GDM1 (cell line): ENCODE measurements at regions not wholly inside any gene's neighbourhood (a gene's known extent, or its start where the extent isn't known, plus 50 kb on each side); places are given as distances from the start of the nearest gene placed in this dataset.
"Not testable (repeated sequence)": the region's sequence is repeated elsewhere in the genome, so short reads cannot be mapped to it uniquely, and the experiment has no call there.

Experiments used
- DNase-seq: peaks from one replicate; lab custom pipeline; 2025; lab: John Stamatoyannopoulos, UW

- no peak for DNase-seq
Measured at GRCh38 chr6:97677626-97678025, 394.6 kb upstream of the MMS22L start.

DNA sequence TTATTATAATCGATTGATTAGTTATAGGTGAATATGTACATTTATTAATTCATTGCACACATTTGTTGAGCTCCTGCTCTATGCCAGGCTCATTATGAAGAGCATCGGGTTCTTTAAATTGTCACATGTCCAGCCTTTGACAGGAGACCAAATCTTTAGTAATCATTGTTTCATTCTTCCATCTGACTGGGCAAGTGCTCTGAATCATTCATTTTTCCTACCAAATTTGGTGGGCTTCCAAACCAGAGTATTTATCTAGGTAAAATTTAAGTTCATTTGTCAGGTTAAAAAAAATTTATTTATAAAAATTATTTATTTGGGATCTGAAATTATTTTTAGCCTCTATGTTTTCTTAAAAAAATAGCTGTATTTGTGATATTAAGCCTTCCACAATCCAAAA lies 404.9 kb upstream of the MMS22L start:
- DNase-seq, result no peak

DNA sequence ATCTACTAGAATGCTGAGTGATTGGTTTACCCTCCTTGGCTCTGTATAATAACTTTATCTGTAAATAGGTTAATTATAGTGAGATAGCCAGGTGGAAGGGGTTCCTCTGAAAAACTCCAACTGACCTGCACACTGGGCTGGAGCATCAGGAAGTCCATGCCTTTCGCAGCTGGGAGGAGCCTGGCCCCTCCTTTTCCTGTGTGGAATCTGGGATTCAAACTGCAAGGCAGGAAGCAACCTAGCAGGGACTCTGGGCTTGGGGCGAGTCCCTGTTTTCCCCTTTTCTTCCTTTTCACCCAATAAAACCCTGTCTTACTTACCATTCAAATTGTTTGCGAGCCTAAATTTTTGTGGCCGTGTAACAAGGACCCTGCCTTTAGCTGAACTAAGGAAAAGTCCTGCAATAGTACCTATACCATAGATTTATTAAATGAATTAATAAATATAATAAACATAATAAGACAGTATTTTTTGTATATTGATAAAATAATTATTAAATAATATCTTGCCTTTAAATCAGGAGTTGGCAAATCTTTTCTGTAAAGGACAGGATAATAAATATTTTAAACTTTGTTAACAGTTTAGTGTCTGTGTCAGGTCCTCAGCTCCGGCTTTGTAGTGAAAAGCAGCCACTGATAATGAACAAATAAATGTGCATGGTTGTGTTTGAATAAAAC lies 406.2 kb upstream of the MMS22L start:
- no peak for DNase-seq

DNA sequence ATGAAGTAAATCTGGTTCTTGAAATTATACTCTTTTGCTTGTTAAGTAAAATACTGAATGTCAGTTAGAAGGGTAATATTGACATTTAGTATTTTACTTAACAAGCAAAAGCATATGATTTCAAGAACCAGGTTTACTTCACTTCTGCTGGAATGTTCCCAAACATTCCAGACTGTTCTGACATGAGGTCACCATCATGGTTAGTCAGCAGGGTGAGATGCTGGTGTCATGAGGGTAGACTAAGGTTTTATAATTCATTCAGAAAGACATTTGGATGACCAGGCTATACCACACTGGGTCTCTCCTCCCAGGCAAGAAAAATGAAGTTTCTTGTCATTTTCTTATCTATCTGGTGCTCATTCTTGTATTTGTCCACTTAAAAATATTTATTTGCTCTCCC lies 414.4 kb upstream of the MMS22L start:
- no peak for DNase-seq

DNA sequence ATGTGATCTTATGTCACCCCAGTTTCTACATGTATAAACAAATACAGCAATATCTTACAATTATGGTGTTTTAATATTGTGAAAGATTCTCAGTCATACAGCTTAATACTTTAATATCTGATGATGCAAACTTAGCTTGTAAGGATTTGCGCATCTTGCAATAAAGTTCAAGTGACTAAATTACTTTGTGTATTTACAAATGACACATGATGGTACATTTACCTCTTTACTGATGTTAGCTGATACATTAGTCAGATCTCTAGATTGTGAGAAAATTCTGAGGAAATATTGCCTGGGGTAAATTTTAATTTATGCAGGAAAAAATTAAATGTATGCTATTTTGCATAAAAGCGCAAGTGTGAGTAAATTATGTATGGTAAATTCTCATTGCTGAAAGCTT lies 418.8 kb upstream of the MMS22L start:
- no peak for DNase-seq

GRCh38 chr6:97702248-97702647 lies 419.2 kb upstream of the MMS22L start:
- DNase-seq, result no peak

DNA sequence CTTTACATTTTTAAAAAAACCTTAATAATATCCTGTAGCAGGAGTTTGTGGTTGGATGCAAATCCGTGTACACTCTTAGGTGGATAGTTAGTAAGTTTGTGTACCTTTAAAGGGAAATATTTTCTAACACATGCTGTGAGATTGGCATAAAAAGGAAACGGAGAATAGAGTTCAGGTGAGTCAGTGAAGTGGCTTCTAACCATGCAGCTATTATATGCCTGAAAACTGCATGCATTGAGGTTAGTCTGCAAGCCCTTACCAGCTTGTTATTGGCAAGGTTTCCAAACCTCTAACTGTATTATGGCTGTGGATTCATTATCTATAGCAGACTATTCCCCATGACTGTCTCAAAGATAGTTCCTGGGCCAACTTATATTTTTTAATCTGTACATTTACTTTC lies 420.6 kb upstream of the MMS22L start:
- DNase-seq, result no peak

- DNase-seq, result no peak
Measured at GRCh38 chr6:97705568-97705967, 422.6 kb upstream of the MMS22L start.

GRCh38 chr6:97712751-97713150 lies 429.7 kb upstream of the MMS22L start:
- DNase-seq, result no peak

GRCh38 chr6:97714772-97715171 lies 431.8 kb upstream of the MMS22L start:
- DNase-seq, result no peak

DNA sequence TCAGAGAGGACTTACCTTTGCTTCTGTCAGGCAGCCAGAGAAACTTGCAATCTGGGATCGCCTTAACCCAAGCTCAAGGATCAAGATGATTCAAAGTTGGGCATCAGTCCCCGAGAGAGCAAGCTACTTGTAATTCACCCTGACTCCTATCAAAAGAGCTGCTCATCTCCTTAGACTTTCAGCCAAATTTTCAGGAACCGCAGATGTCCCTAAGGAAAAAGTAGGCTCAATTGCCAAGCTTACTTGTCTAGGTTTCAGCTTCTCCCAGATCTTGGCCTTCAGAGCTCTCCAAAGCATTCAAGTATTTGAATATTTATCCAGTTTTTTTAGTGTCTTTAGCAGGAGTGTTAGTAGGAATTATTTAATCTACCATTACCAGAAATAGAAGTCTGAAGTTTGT lies 434.1 kb upstream of the MMS22L start:
- no peak for DNase-seq

DNA sequence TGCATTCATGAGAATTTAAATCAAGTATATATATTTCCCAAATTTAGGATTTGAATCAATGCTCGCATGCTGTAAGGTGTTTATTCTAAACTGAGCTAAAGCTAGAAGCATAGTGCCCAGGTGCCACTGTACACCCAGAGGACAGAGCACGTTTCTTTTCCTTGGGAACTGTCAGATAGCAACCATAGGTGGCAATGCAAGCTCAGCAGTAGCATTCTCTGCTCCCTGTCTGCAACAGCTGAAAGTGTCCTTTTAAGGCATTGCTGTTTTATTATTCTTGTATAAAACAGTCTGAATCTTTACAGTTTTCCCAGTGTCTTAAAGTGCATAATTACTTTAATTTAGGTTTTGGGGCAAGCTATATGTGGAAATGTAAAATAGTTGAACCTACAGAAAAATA lies 443.4 kb upstream of the MMS22L start:
- no peak for DNase-seq

DNA sequence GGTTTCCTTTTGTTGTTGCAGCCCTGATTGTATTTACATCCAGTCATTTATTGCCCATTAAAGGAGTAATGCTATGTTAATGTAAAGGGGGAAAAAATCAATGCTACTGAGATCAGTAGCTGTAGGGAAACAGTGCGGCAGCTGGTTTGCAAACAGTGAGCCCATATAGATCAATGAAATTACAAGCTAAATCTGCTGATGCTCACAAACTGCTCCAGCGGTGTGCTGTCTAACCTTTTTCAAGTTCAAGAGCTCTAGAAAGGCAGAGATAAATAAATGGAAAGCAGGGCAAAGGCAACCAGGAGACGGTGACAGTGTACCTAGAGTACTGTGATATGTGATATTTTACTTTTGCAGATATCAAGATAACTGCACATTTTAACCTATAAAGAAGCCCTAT lies 449.0 kb upstream of the MMS22L start:
- DNase-seq, result no peak

GRCh38 chr6:97757575-97757974 lies 474.6 kb upstream of the MMS22L start:
- DNase-seq, result no peak

DNA sequence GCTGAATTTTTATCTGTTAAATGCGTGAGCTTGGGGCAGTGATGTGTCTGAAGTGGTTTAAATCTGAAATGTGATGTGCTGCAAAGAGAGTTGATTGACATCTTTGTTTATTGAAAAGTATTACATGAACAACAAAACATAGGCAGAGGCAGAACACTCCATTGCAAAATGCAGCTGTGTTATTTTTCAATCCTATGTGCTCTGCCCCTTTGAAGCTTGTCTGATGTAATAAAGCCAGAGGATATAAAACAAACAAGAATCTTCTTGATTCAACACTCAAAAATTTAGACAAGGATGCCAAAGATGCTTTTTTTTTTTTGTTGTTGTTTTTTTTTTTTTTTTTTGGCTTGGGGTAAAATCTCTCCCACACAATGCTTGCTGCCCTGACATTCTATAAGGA lies 482.4 kb upstream of the MMS22L start:
- DNase-seq, result no peak

- no peak for DNase-seq
Measured at GRCh38 chr6:97771372-97771771, 488.4 kb upstream of the MMS22L start.

- DNase-seq, result no peak
Measured at GRCh38 chr6:97775012-97775411, 492.0 kb upstream of the MMS22L start.

- DNase-seq, result no peak
Measured at GRCh38 chr6:97778290-97779038, 495.4 kb upstream of the MMS22L start.

DNA sequence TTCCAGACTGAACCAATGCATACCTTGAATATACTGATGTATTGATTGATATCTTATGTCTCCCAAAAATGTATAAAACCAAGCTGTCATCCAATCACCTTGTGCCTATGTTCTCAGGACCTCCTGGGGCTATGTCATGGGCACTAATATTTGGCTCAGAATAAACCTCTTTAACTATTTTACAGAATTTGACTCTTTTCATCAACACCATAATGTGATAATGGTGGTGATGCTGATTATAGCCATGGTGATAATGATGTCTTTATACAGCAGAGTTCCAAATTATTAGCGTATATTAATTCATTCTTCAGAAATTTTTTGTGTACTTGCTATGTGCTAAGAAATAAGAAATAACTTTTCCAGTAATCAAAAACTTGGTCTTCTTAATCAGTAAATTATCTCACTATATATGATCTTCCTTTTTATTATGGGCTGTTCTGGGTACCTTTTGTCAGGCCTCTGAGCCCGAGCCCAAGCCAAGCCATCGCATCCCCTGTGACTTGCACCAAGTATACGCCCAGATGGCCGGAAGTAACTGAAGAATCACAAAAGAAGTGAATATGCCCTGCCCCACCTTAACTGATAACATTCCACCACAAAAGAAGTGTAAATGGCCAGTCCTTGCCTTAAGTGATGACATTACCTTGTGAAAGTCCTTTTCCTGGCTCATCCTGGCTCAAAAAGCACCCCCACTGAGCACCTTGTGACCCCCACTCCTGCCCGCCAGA lies 496.2 kb upstream of the MMS22L start:
- DNase-seq, result not testable (repeated sequence)

GRCh38 chr6:97790926-97791590 lies 508.0 kb upstream of the MMS22L start:
- DNase-seq, result no peak

DNA sequence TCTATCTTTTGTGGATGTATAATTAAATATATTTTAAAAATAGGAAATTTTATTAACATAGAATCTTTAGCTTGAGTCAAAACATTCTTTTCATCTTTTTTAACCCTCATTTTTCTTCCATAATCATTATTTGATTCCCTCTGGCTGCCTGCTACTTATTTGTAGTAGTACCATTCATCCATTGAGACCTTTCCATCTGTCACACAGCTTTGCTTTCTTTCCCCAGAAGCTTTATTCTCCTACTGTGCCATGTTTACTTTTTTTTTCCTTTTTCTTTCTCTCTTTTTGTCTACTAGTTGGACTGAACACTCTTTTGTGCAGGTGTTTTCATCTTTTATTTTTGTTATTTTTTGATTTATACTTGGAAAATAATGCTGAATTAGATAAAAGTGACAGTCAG lies 522.6 kb upstream of the MMS22L start:
- no peak for DNase-seq

DNA sequence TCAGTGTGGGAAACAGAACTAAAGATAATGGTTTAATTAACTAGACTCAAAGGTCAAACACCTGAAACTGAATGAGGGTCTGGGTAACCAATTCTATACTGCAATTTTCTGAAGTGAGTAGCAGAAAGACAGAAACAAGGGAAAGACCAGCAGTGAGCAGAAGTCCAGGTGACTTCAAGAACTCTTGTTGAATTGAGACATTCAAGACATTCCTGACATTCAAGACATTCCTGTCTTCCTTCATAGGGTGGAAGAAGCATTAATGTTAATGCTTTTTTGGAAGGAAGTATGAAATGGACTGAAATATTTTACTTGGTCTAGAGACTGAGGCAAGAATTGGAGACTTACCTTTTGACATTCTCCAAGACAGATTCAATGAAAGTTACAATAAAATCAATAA lies 529.9 kb upstream of the MMS22L start:
- DNase-seq, result no peak
